ENCODE measurements at regions not wholly inside any gene's neighbourhood (a gene's known extent, or its start where the extent isn't known, plus 50 kb on each side); places are given as distances from the start of the nearest gene placed in this dataset.
"Not testable (repeated sequence)": the region's sequence is repeated elsewhere in the genome, so short reads cannot be mapped to it uniquely, and the experiment has no call there.

GRCh38 chr12:116361414-116362223, 84.1 kb upstream of the MED13L start:
- no peak for ATAC-seq

- no peak for ATAC-seq
Measured at GRCh38 chr12:116365114-116365513, 87.6 kb upstream of the MED13L start.

- no peak for ATAC-seq
Measured at GRCh38 chr12:116365606-116366455, 88.3 kb upstream of the MED13L start.

GRCh38 chr12:116366456-116366776, 88.9 kb upstream of the MED13L start:
- ATAC-seq, result no peak

- no peak for ATAC-seq
Measured at GRCh38 chr12:116366824-116367223, 89.3 kb upstream of the MED13L start.

GRCh38 chr12:116368196-116369194, 91.0 kb upstream of the MED13L start:
- ATAC-seq, result no peak

GRCh38 chr12:116370004-116370404, 92.5 kb upstream of the MED13L start:
- ATAC-seq, result no peak

GRCh38 chr12:116370886-116371580, 93.5 kb upstream of the MED13L start:
- no peak for ATAC-seq

GRCh38 chr12:116372815-116373214, 95.3 kb upstream of the MED13L start:
- no peak for ATAC-seq

- no peak for ATAC-seq
Measured at GRCh38 chr12:116373572-116374206, 96.2 kb upstream of the MED13L start.

- ATAC-seq, result no peak
Measured at GRCh38 chr12:116374207-116374606, 96.7 kb upstream of the MED13L start.

GRCh38 chr12:116375278-116375842, 97.9 kb upstream of the MED13L start:
- no peak for ATAC-seq

GRCh38 chr12:116376354-116377193, 99.1 kb upstream of the MED13L start:
- ATAC-seq, result no peak

GRCh38 chr12:116377194-116377571, 99.7 kb upstream of the MED13L start:
- ATAC-seq, result not testable (repeated sequence)

GRCh38 chr12:116378002-116378401, 100.5 kb upstream of the MED13L start:
- no peak for ATAC-seq

GRCh38 chr12:116380108-116380507, 102.6 kb upstream of the MED13L start:
- ATAC-seq, result no peak

- ATAC-seq, result not testable (repeated sequence)
Measured at GRCh38 chr12:116380740-116381139, 103.2 kb upstream of the MED13L start.

- ATAC-seq, result no peak
Measured at GRCh38 chr12:116381240-116381743, 103.8 kb upstream of the MED13L start.

- ATAC-seq, result no peak
Measured at GRCh38 chr12:116381744-116382685, 104.5 kb upstream of the MED13L start.

Data from activated CD4-positive, CD25-positive, alpha-beta regulatory T cell treated with anti-CD3 and anti-CD28 coated beads, Interleukin-2, amount 50 U/mL, for 24 hours (primary cell).